ENCODE measurements at regions not wholly inside any gene's neighbourhood (a gene's known extent, or its start where the extent isn't known, plus 50 kb on each side); places are given as distances from the start of the nearest gene placed in this dataset.
"Not testable (repeated sequence)": the region's sequence is repeated elsewhere in the genome, so short reads cannot be mapped to it uniquely, and the experiment has no call there.

- no peak for DNase-seq
These were observed 1579.6 kb upstream of the SLC10A2 start for GRCh38 chr13:104645786-104646185.

GRCh38 chr13:104641309-104641708 is 1575.1 kb upstream of the SLC10A2 start:
- no peak for DNase-seq

GRCh38 chr13:104635879-104636278 is 1569.7 kb upstream of the SLC10A2 start:
- no peak for DNase-seq

GRCh38 chr13:104634016-104634415 is 1567.8 kb upstream of the SLC10A2 start:
- no peak for DNase-seq

GRCh38 chr13:104632736-104633135 is 1566.5 kb upstream of the SLC10A2 start:
- DNase-seq: no peak

GRCh38 chr13:104625201-104625600 is 1559.0 kb upstream of the SLC10A2 start:
- no peak for DNase-seq

GRCh38 chr13:104616990-104617389 is 1550.8 kb upstream of the SLC10A2 start:
- DNase-seq: no peak

GRCh38 chr13:104614361-104615145 is 1548.3 kb upstream of the SLC10A2 start:
- no peak for DNase-seq

GRCh38 chr13:104608331-104608730 is 1542.1 kb upstream of the SLC10A2 start:
- DNase-seq: no peak

GRCh38 chr13:104605435-104605834 is 1539.2 kb upstream of the SLC10A2 start:
- DNase-seq: not testable (repeated sequence)

- DNase-seq: no peak
These were observed 1531.4 kb upstream of the SLC10A2 start for GRCh38 chr13:104597546-104598180.

- DNase-seq: no peak
These were observed 1529.3 kb upstream of the SLC10A2 start for GRCh38 chr13:104595511-104595910.

GRCh38 chr13:104594806-104595205 is 1528.6 kb upstream of the SLC10A2 start:
- DNase-seq: no peak

- no peak for DNase-seq
These were observed 1527.5 kb upstream of the SLC10A2 start for GRCh38 chr13:104593693-104594092.

- no peak for DNase-seq
These were observed 1527.0 kb upstream of the SLC10A2 start for GRCh38 chr13:104593251-104593576.

GRCh38 chr13:104592545-104593250 is 1526.5 kb upstream of the SLC10A2 start:
- DNase-seq: no peak

GRCh38 chr13:104592127-104592526 is 1525.9 kb upstream of the SLC10A2 start:
- DNase-seq: no peak

GRCh38 chr13:104586051-104586746 is 1520.0 kb upstream of the SLC10A2 start:
- DNase-seq: no peak

GRCh38 chr13:104584481-104584880 is 1518.3 kb upstream of the SLC10A2 start:
- no peak for DNase-seq

GRCh38 chr13:104580931-104581330 is 1514.7 kb upstream of the SLC10A2 start:
- no peak for DNase-seq

- no peak for DNase-seq
These were observed 1511.0 kb upstream of the SLC10A2 start for GRCh38 chr13:104577071-104577815.

- no peak for DNase-seq
These were observed 1505.6 kb upstream of the SLC10A2 start for GRCh38 chr13:104571893-104572229.

All from activated naive CD4-positive, alpha-beta T cell treated with anti-CD3 and anti-CD28 coated beads, Interleukin-2, amount 50 U/mL, for 16 hours (primary cell).